ENCODE measurements at regions not wholly inside any gene's neighbourhood (a gene's known extent, or its start where the extent isn't known, plus 50 kb on each side); places are given as distances from the start of the nearest gene placed in this dataset.
"Not testable (repeated sequence)": the region's sequence is repeated elsewhere in the genome, so short reads cannot be mapped to it uniquely, and the experiment has no call there.

DNA sequence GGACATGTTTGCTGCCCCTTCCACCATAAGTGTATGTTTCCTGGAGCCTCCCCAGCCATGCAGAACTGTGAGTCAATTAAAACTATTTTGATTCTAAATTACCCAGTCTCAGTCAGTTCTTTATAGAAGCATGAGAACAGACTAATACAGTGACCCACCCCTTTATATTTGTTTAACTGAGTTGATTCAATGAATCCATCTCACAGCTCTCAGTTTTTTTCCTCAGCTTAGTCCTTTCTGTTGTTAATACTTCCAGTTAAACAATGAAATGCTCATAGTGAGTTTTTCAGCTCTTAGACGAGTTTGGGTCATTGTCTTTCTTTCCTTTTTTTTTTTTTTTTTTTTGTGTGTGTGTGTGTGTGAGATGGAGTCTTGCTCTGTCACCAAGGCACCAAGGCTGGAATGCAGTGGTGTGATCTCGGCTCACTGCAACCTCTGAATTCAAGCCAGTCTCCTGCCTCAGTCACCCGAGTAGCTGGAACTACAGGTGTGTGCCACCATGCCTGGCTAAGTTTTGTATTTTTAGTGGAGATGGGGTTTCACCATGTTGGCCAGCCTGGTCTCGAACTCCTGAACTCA lies 627.4 kb downstream of the SPATA31A7 start:
- not testable (repeated sequence) for DNase-seq (ENCODE audit: low read depth in 2 of 2)

- DNase-seq (ENCODE audit: low read depth in 2 of 2), result peak; percentile 75 to 76
Measured at GRCh38 chr9:61853624-61854259, 663.9 kb downstream of the SPATA31A7 start.

- not testable (repeated sequence) for DNase-seq (ENCODE audit: low read depth in 2 of 2)
Measured at GRCh38 chr9:61854260-61854640, 664.4 kb downstream of the SPATA31A7 start.

- DNase-seq (ENCODE audit: low read depth in 2 of 2), result not testable (repeated sequence)
Measured at GRCh38 chr9:61856283-61856682, 666.4 kb downstream of the SPATA31A7 start.

DNA sequence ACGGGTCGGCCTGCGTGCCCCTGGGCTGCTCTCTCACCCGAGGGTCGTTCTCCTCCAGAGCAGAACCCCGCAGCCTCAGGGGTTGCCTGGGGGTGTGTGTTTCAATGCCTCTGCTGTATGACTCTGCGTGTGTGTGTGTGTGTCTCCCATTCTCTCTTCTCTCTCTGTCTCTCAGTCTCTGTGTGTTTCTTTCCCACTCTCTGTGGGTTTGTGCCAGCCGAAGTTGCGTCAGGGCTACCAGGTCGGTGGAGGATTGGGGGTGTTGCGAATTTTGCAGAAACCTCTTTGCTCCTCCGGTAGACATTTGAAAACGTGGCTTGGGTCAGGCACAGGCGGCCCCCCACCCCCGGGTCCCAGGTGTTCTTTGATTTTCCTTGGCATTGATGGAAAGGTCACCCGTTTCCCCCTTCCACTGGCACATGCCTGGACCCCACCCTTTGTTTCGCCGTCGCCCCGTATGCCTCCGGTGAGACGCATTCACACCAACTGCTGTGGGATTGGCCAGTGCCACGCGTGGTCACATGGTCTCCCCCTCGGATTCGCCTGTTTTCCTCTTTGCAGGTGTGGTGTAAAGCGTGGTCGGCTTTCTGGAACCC lies 667.1 kb downstream of the SPATA31A7 start:
- not testable (repeated sequence) for DNase-seq (ENCODE audit: low read depth in 2 of 2)

- DNase-seq (ENCODE audit: low read depth in 2 of 2), result not testable (repeated sequence)
Measured at GRCh38 chr9:61857709-61858351, 668.0 kb downstream of the SPATA31A7 start.

DNA sequence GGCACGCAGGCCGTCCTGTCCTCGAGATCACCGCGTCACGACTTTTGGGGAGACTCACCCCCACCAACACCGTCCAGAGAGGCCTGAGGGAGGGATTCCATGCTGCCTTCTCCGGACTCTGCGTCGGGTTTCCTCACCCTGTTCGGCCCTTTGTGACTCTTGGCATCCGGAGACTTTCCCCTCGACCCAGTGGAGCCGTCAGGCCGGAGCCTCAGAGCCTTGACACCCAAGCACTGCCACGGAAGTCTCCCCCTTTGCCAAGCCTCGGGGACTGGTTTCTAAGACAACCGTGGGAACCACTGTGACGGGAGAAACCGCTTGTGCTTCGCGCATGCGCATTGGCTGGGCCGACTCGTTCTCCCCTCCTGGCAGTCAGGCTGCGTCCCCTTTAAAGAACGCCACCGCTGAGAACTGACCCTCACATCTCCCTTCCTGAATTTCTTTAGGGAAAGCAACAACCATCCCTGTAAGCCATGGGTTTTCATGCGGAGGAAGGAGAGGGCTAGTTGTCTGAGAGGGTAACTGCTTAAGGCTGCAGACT lies 672.7 kb downstream of the SPATA31A7 start:
- peak; percentile 52 to 56 for DNase-seq (ENCODE audit: low read depth in 2 of 2)

- DNase-seq (ENCODE audit: low read depth in 2 of 2), result not testable (repeated sequence)
Measured at GRCh38 chr9:61864463-61864862, 674.6 kb downstream of the SPATA31A7 start.

GRCh38 chr9:61868965-61869364 lies 679.1 kb downstream of the SPATA31A7 start:
- not testable (repeated sequence) for DNase-seq (ENCODE audit: low read depth in 2 of 2)

DNA sequence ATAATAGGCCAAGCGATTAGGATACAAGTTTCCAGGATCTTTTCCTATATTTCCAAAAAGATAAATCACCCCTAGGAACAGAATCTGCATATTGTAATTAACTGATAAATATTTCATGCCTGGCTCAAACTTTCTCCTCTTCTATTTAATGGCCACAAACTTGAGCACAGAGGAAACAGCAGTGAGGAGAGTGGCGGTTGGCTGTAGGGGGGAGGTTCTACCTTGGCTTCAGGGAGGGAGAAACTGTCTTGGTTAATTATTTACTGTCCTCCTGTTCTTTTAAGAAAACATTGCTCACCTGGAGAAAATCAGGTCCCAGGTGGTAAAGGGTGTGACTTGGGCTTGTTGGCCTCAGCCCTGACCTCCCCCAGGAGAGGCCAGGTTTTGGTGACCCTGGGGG lies 682.5 kb downstream of the SPATA31A7 start:
- not testable (repeated sequence) for DNase-seq (ENCODE audit: low read depth in 2 of 2)

Measured in stimulated activated CD8-positive, alpha-beta memory T cell treated with anti-CD3 and anti-CD28 coated beads, Interleukin-2, amount 100 ng/mL, for 1 hour (primary cell).